GM18505 (cell line): ENCODE measurements at regions not wholly inside any gene's neighbourhood (a gene's known extent, or its start where the extent isn't known, plus 50 kb on each side); places are given as distances from the start of the nearest gene placed in this dataset.
"Not testable (repeated sequence)": the region's sequence is repeated elsewhere in the genome, so short reads cannot be mapped to it uniquely, and the experiment has no call there.

ENCODE experiments used
- ATAC-seq: cut with Tn5 transposase; IDR thresholded peaks from one replicate; pipeline ENCODE4 v1.9.1; 2021; ENCODE audit not compliant: unreplicated experiment
- POLR2A ChIP-seq: IDR thresholded peaks from 4 replicates; pipeline ENCODE4 v1.6.1; 2011; ENCODE audit warnings: borderline replicate concordance; ENCODE audit not compliant: insufficient read depth, insufficient read length; ENCODE audit errors: extremely low read depth

GRCh38 chr12:91741932-91742331, 403.7 kb downstream of the BTG1 start:
- TF ChIP-seq POLR2A: no peak

GRCh38 chr12:91733846-91734245, 411.8 kb downstream of the BTG1 start:
- ATAC-seq: not testable (repeated sequence)

More at GRCh38 chr12:91741932-91742331, 403.7 kb downstream of the BTG1 start:
- ATAC-seq: no peak

- TF ChIP-seq POLR2A: no peak
- no peak for ATAC-seq
Observed at GRCh38 chr12:91732086-91732485, 413.6 kb downstream of the BTG1 start.

- TF ChIP-seq POLR2A: no peak
- no peak for ATAC-seq
Observed at GRCh38 chr12:91729543-91729942, 416.1 kb downstream of the BTG1 start.

GRCh38 chr12:91723191-91723590, 422.5 kb downstream of the BTG1 start:
- ATAC-seq: no peak
- no peak for TF ChIP-seq POLR2A

GRCh38 chr12:91722072-91722471, 423.6 kb downstream of the BTG1 start:
- TF ChIP-seq POLR2A: no peak
- ATAC-seq: no peak

GRCh38 chr12:91721023-91721422, 424.6 kb downstream of the BTG1 start:
- no peak for TF ChIP-seq POLR2A
- no peak for ATAC-seq

- no peak for TF ChIP-seq POLR2A
- ATAC-seq: no peak
Observed at GRCh38 chr12:91718326-91718725, 427.3 kb downstream of the BTG1 start.

GRCh38 chr12:91717804-91718203, 427.8 kb downstream of the BTG1 start:
- TF ChIP-seq POLR2A: no peak
- ATAC-seq: no peak

- not testable (repeated sequence) for ATAC-seq
Observed at GRCh38 chr12:91711925-91712324, 433.7 kb downstream of the BTG1 start.

GRCh38 chr12:91706466-91706865, 439.2 kb downstream of the BTG1 start:
- TF ChIP-seq POLR2A: no peak
- no peak for ATAC-seq

GRCh38 chr12:91704446-91704845, 441.2 kb downstream of the BTG1 start:
- ATAC-seq: no peak
- TF ChIP-seq POLR2A: no peak

- TF ChIP-seq POLR2A: no peak
- no peak for ATAC-seq
Observed at GRCh38 chr12:91703491-91704283, 442.0 kb downstream of the BTG1 start.

GRCh38 chr12:91702843-91703425, 442.7 kb downstream of the BTG1 start:
- ATAC-seq: no peak
- TF ChIP-seq POLR2A: no peak

GRCh38 chr12:91695964-91696363, 449.7 kb downstream of the BTG1 start:
- ATAC-seq: no peak
- no peak for TF ChIP-seq POLR2A

GRCh38 chr12:91695406-91695805, 450.2 kb downstream of the BTG1 start:
- not testable (repeated sequence) for ATAC-seq
